Neuronal stem cell (in vitro differentiated cells): ENCODE measurements at regions not wholly inside any gene's neighbourhood (a gene's known extent, or its start where the extent isn't known, plus 50 kb on each side); places are given as distances from the start of the nearest gene placed in this dataset.
A peak's percentile ranks its signal among the peaks of the same experiment; 100 is the strongest.

Experiments
- DNase-seq: peaks from one replicate; pipeline ENCODE4 v3.0.0-alpha.2; 2013; ENCODE audit warnings: low spot score
- H2AFZ ChIP-seq: one replicate; pipeline ENCODE4 v1.6.1; 2013; ENCODE audit warnings: mild to moderate bottlenecking, low read length, inconsistent platforms
- H2AK5ac ChIP-seq: 2 replicates; pipeline ENCODE4 v1.6.1; 2013; ENCODE audit warnings: low read depth, mild to moderate bottlenecking, inconsistent platforms, low read length, moderate library complexity, mixed read lengths
- H2BK120ac ChIP-seq: 2 replicates; pipeline ENCODE4 v1.6.1; 2013; ENCODE audit warnings: low read depth, mild to moderate bottlenecking, inconsistent platforms, low read length, moderate library complexity, mixed read lengths
- H2BK12ac ChIP-seq: one replicate; pipeline ENCODE4 v1.6.1; 2013; ENCODE audit warnings: low read length, inconsistent platforms
- H2BK15ac ChIP-seq: 2 replicates; pipeline ENCODE4 v1.6.1; 2013; ENCODE audit warnings: mild to moderate bottlenecking, low read length, inconsistent platforms, mixed read lengths
- H2BK5ac ChIP-seq: one replicate; pipeline ENCODE4 v1.6.1; 2013; ENCODE audit warnings: inconsistent platforms, mild to moderate bottlenecking, low read length, moderate library complexity
- H3K14ac ChIP-seq: one replicate; pipeline ENCODE4 v1.6.1; 2013; ENCODE audit warnings: low read length, inconsistent platforms
- H3K18ac ChIP-seq: 2 replicates; pipeline ENCODE4 v1.6.1; 2013; ENCODE audit warnings: low read length, inconsistent platforms
- H3K23ac ChIP-seq: 2 replicates; pipeline ENCODE4 v1.6.1; 2013; ENCODE audit warnings: low read depth, mild to moderate bottlenecking, mixed read lengths, low read length, inconsistent platforms; ENCODE audit not compliant: poor library complexity
- H3K27ac ChIP-seq: replicated peaks from 3 replicates; pipeline ENCODE4 v1.5.1; 2013; ENCODE audit warnings: low read length, inconsistent platforms
- H3K27me3 ChIP-seq, 3 experiments: 2 replicates each; pipeline ENCODE4 v1.6.1; 2013; ENCODE audit warnings: low read length in 3 of 3, mild to moderate bottlenecking in 2 of 3, inconsistent platforms in 1 of 3, low read depth in 1 of 3, mixed read lengths in 1 of 3, moderate library complexity in 1 of 3; ENCODE audit not compliant: control insufficient read depth in 3 of 3, insufficient read depth in 3 of 3
- H3K36me3 ChIP-seq, 2 donors: replicated peaks in 1 of 2; 2 replicates each; pipeline ENCODE4 v1.6.1; 2013; ENCODE audit warnings: low read length in 2 of 2; ENCODE audit not compliant: control insufficient read depth in 2 of 2, insufficient read depth in 2 of 2
- H3K4ac ChIP-seq: 2 replicates; pipeline ENCODE4 v1.6.1; 2013; ENCODE audit warnings: inconsistent platforms, mild to moderate bottlenecking, low read length, moderate library complexity
- H3K4me1 ChIP-seq, 2 donors: 1 replicate in 1 of 2; 2 replicates in 1 of 2; pipeline ENCODE4 v1.6.1; 2013; ENCODE audit warnings: low read length in 2 of 2, low read depth in 1 of 2; ENCODE audit not compliant: control insufficient read depth in 2 of 2, insufficient read depth in 1 of 2
- H3K4me2 ChIP-seq: one replicate; pipeline ENCODE4 v1.6.1; 2013; ENCODE audit warnings: mild to moderate bottlenecking, low read length, inconsistent platforms; ENCODE audit not compliant: insufficient read depth, poor library complexity, severe bottlenecking
- H3K4me3 ChIP-seq, 2 donors: 2 replicates each; pipeline ENCODE4 v1.5.1; 2013; ENCODE audit warnings: low read length in 2 of 2, mild to moderate bottlenecking in 2 of 2, inconsistent platforms in 1 of 2, moderate library complexity in 1 of 2
- H3K79me1 ChIP-seq: one replicate; pipeline ENCODE4 v1.6.1; 2013; ENCODE audit warnings: low read depth, mild to moderate bottlenecking, inconsistent platforms, low read length, moderate library complexity
- H3K9ac ChIP-seq: one replicate; pipeline ENCODE4 v1.6.1; 2013; ENCODE audit warnings: mild to moderate bottlenecking, low read depth, low read length, inconsistent platforms; ENCODE audit not compliant: poor library complexity
- H3K9me3 ChIP-seq, 2 donors: replicated peaks in 1 of 2; 2 replicates each; pipeline versions ENCODE3 to v1.6.1; 2013; ENCODE audit warnings: low read length in 2 of 2, mild to moderate bottlenecking in 2 of 2, inconsistent platforms in 1 of 2, low read depth in 1 of 2, mixed read lengths in 1 of 2, moderate library complexity in 1 of 2; ENCODE audit not compliant: control insufficient read depth in 2 of 2, insufficient read depth in 1 of 2
- H4K8ac ChIP-seq: one replicate; pipeline ENCODE4 v1.6.1; 2013; ENCODE audit warnings: low read depth, mild to moderate bottlenecking, inconsistent platforms, low read length, moderate library complexity
- H4K91ac ChIP-seq: one replicate; pipeline ENCODE4 v1.6.1; 2013; ENCODE audit warnings: low read length, low read depth, mild to moderate bottlenecking, inconsistent platforms; ENCODE audit not compliant: poor library complexity
- WGBS, 2 donors: extraction: QIAGEN DNeasy Blood & Tissue Kit; methylation state at CpG; one replicate each; pipeline ENCODE4 v1.1.7; 2013; ENCODE audit warnings: missing lambda C conversion rate in 2 of 2, mixed read lengths in 1 of 2; ENCODE audit not compliant: insufficient read length in 2 of 2, insufficient replicate concordance in 1 of 2; ENCODE audit errors: extremely low coverage in 2 of 2; 5-methylcytosine and 5-hydroxymethylcytosine counted together

- no peak overlapping the region for H3K27ac ChIP-seq
- H3K4ac ChIP-seq: no peak overlapping the region
- no peak for DNase-seq
- H3K4me1 ChIP-seq: peaks cover 0 to 8% of the 10 kb centered on the region in 2 donors
- H3K18ac ChIP-seq: no peak overlapping the region
- no peak overlapping the region for H2BK120ac ChIP-seq
- no peaks in the 10 kb centered on the region for H3K79me1 ChIP-seq
- no peaks in the 10 kb centered on the region for H3K27me3 ChIP-seq
- H4K91ac ChIP-seq: no peak overlapping the region
- no CpG with 5 or more reads among the region's 2 CpGs for WGBS, 2 donors
- no peak overlapping the region for H2AK5ac ChIP-seq
- no peak overlapping the region for H2BK12ac ChIP-seq
- H4K8ac ChIP-seq: no peak overlapping the region
- H3K36me3 ChIP-seq: no peaks in the 10 kb centered on the region
- no peak overlapping the region for H3K4me2 ChIP-seq
- no peak overlapping the region for H3K14ac ChIP-seq
- no peak overlapping the region for H3K23ac ChIP-seq
- H2BK5ac ChIP-seq: no peak overlapping the region
- no peak overlapping the region for H2BK15ac ChIP-seq
- no peaks in the 10 kb centered on the region for H3K9me3 ChIP-seq
- H2AFZ ChIP-seq: no peak overlapping the region
- H3K4me3 ChIP-seq: no peak overlapping the region
- no peak overlapping the region for H3K9ac ChIP-seq
These were observed 546.9 kb upstream of the API5 start for GRCh38 chr11:42764936-42765335.

GRCh38 chr11:42768576-42768975, 543.2 kb upstream of the API5 start:
- no peak overlapping the region for H2AFZ ChIP-seq
- no peak overlapping the region for H3K14ac ChIP-seq
- H4K91ac ChIP-seq: no peak overlapping the region
- no peak overlapping the region for H2BK12ac ChIP-seq
- H3K27me3 ChIP-seq: no peaks in the 10 kb centered on the region
- no peak overlapping the region for H2AK5ac ChIP-seq
- H3K23ac ChIP-seq: no peak overlapping the region
- no peak for DNase-seq
- no peak overlapping the region for H3K4ac ChIP-seq
- H3K4me1 ChIP-seq: no peaks in the 10 kb centered on the region
- H3K18ac ChIP-seq: no peak overlapping the region
- no peaks in the 10 kb centered on the region for H3K36me3 ChIP-seq
- no peak overlapping the region for H3K4me2 ChIP-seq
- H2BK120ac ChIP-seq: no peak overlapping the region
- H3K4me3 ChIP-seq: no peak overlapping the region
- no peak overlapping the region for H3K9ac ChIP-seq
- no peaks in the 10 kb centered on the region for H3K9me3 ChIP-seq
- H3K79me1 ChIP-seq: no peaks in the 10 kb centered on the region
- no peak overlapping the region for H3K27ac ChIP-seq
- H2BK15ac ChIP-seq: no peak overlapping the region
- WGBS, 2 donors: no CpG with 5 or more reads among the region's 2 CpGs
- no peak overlapping the region for H2BK5ac ChIP-seq
- no peak overlapping the region for H4K8ac ChIP-seq

- Histone ChIP-seq H3K14ac (no peak overlapping the region), H3K9ac (no peak overlapping the region), H2BK15ac (no peak overlapping the region), H2BK12ac (no peak overlapping the region), H3K27ac (no peak overlapping the region), H2BK5ac (no peak overlapping the region), H3K4me3 (no peak overlapping the region), H3K9me3 (no peaks in the 10 kb centered on the region), H3K23ac (no peak overlapping the region), H4K8ac (no peak overlapping the region), H3K4me2 (no peak overlapping the region), H3K36me3 (no peaks in the 10 kb centered on the region), H3K18ac (no peak overlapping the region), H3K4ac (no peak overlapping the region), H3K27me3 (no peaks in the 10 kb centered on the region), H4K91ac (no peak overlapping the region), H3K79me1 (no peaks in the 10 kb centered on the region), H2BK120ac (no peak overlapping the region), H3K4me1 (no peaks in the 10 kb centered on the region), H2AFZ (no peak overlapping the region), H2AK5ac (no peak overlapping the region)
- DNase-seq: peak; percentile 36
- WGBS, 2 donors: no CpG with 5 or more reads among the region's 1 CpG
These were observed 541.2 kb upstream of the API5 start for GRCh38 chr11:42770444-42771065.

DNA sequence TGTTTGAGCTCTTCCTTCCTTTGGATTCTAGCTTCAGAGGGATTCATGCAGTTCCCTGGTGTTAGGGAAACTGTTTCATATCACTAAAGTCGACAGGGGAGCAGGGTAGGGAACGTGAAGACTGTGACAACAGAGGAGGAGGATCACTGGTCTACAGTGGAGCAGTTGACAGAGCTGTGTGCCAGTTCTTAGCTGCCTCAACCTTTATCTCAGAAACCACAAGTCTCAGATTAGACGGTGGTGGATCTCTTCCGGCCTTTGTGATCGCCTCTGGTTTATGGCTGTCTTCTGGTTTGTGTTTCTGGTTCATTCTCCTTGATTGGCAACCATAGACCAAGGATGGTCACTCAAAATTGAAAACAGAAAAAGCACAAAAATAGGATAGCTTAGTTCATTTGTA, 538.9 kb upstream of the API5 start:
- Histone ChIP-seq H3K4me2 (no peak overlapping the region), H3K27ac (no peak overlapping the region), H3K4me1 (no peaks in the 10 kb centered on the region), H2AK5ac (no peak overlapping the region), H2BK5ac (no peak overlapping the region), H3K4ac (no peak overlapping the region), H3K4me3 (no peak overlapping the region), H4K8ac (no peak overlapping the region), H2BK15ac (no peak overlapping the region), H3K79me1 (no peaks in the 10 kb centered on the region), H3K23ac (no peak overlapping the region), H4K91ac (no peak overlapping the region), H3K36me3 (no peaks in the 10 kb centered on the region), H3K9me3 (no peaks in the 10 kb centered on the region), H3K9ac (no peak overlapping the region), H2BK120ac (no peak overlapping the region), H3K14ac (no peak overlapping the region), H2AFZ (no peak overlapping the region), H3K18ac (no peak overlapping the region), H2BK12ac (no peak overlapping the region), H3K27me3 (no peaks in the 10 kb centered on the region)
- WGBS, 2 donors: no CpG with 5 or more reads among the region's 5 CpGs
- DNase-seq: no peak
